Adrenal gland (tissue), 9 donors: ENCODE measurements at regions not wholly inside any gene's neighbourhood (a gene's known extent, or its start where the extent isn't known, plus 50 kb on each side); places are given as distances from the start of the nearest gene placed in this dataset.
A peak's percentile ranks its signal among the peaks of the same experiment; 100 is the strongest.

ENCODE experiments used
- DNase-seq, 7 donors: peaks; one replicate each; pipeline ENCODE4 v3.0.0-alpha.2; 2019 to 2020
- H3K27ac ChIP-seq, 5 donors: fragments of 200-600 bp; sonication (generic) in 4 of 5; 1 replicate in 3 of 5; 2 replicates in 2 of 5; pipeline versions ENCODE4 v1.5.1 to v1.8.0; 2016 to 2020; ENCODE audit warnings: mild to moderate bottlenecking in 1 of 5
- H3K27me3 ChIP-seq: fragments of 200-600 bp; 2 replicates; pipeline ENCODE4 v1.8.0; 2021
- H3K36me3 ChIP-seq, 2 donors: fragments of 200-600 bp; replicated peaks in 1 of 2; 1 replicate in 1 of 2; 2 replicates in 1 of 2; pipeline versions ENCODE4 v1.5.1 to v1.8.0; 2018 to 2022
- H3K4me1 ChIP-seq, 2 donors: fragments of 200-600 bp; replicated peaks in 1 of 2; 1 replicate in 1 of 2; 2 replicates in 1 of 2; pipeline versions ENCODE4 v1.5.1 to v1.8.0; 2018 to 2021
- H3K4me3 ChIP-seq, 4 donors: fragments of 200-600 bp; sonication (generic) in 3 of 4; one replicate each; pipeline ENCODE4 v1.5.1; 2016 to 2018
- H3K9me3 ChIP-seq, 3 donors: fragments of 200-600 bp; sonication (generic) in 1 of 3; replicated peaks in 1 of 3; 1 replicate in 2 of 3; 2 replicates in 1 of 3; pipeline versions ENCODE4 v1.5.1 to v1.8.0; 2016 to 2021
- CTCF ChIP-seq, 6 experiments: fragments of 450-650 bp in 4 of 6; fragments of 200-600 bp in 2 of 6; sonication (generic) in 1 of 6; IDR thresholded peaks; 1 replicate in 5 of 6; 2 replicates in 1 of 6; pipeline versions ENCODE4 v1.5.1 to v1.8.0; 2016 to 2021; ENCODE audit warnings: antibody characterized with exemption in 6 of 6, mild to moderate bottlenecking in 2 of 6, moderate library complexity in 1 of 6
- POLR2A ChIP-seq, 2 donors: fragments of 450-650 bp; IDR thresholded peaks; one replicate each; pipeline ENCODE4 v1.6.1; 2017; ENCODE audit warnings: antibody characterized with exemption in 2 of 2, mild to moderate bottlenecking in 2 of 2, moderate library complexity in 1 of 2
- WGBS, 4 donors: extraction: QIAGEN DNeasy Blood & Tissue Kit in 2 of 4; methylation state at CpG; one replicate each; pipeline versions ENCODE4 v1.1.5 to v1.1.7; 2013 to 2017; 5-methylcytosine and 5-hydroxymethylcytosine counted together
- intact Hi-C, 2 donors: fragments of 100-400 bp; cut with DNase I; formaldehyde crosslinking; loops; one replicate each; pipeline versions ENCODE4 v1.14.1 to v1.15.0; 2022 to 2023
- donor health status: healthy with polysubstance abuse.
- donor health status: Bipolar disorder and iron deficiency.
- donor health status: DM: yes; HTN: yes; CAD: no.
- donor health status: DM: no; HTN: no; CAD: no.
- donor health status: DM: no; HTN: no; CAD: no.

DNA sequence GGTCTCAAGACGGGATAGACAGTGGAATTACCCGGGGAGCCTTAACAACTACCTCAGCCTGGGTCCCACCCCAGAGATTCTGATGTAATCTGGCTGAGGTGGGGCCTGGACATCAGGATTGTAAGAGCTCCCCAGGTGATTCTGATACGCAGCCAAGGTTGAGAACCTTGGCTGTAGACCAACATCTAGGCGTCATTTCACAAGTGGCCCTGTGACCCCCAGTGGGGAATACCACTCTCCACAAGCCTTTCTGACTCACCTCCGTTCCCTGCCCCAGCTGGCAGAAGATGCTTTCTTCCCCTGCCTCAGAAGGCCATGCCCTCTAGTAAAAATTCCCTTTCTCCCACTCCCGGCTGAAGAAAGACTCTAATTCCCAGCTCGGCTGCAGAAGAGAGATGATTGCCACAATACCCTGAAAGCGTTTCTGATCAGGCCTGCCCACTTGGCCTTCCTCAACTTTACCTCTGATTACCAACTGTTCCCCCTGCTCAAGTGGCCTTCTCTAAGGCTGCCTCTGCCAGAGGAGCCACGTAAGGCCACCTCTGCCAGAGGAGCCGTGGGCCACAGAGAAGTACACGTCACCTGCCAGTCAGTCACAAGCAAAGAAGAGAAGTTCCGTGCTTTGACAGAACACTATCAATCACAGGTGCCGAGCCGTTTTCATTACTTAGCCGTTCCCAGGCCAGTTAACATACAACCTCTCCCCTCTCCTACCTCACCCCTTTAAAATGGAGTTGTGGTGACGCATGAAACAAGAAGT is 116.8 kb upstream of the PKDCC start:
- 80 to 87% (median 82%) methylated on average over 15 to 16 of the region's 16 CpGs for WGBS, 4 donors
- no peaks in the 10 kb centered on the region for H3K27me3 ChIP-seq
- peaks cover 8 to 54% of the 10 kb centered on the region in 2 donors for H3K4me1 ChIP-seq
- TF ChIP-seq CTCF (IDR thresholded peaks at IDR 0.05): no peak
- TF ChIP-seq POLR2A (IDR thresholded peaks at IDR 0.05): no peak
- H3K4me3 ChIP-seq: no peak overlapping the region
- H3K9me3 ChIP-seq: no peaks in the 10 kb centered on the region
- H3K36me3 ChIP-seq: no peaks in the 10 kb centered on the region
- intact Hi-C loops: no loop called here
- peak in 1 of 7 donors; percentile 29 for DNase-seq
- H3K27ac ChIP-seq: peak overlapping the region in 1 of 5 donors; percentile 88

GRCh38 chr2:41932241-41933045 is 115.4 kb upstream of the PKDCC start:
- Histone ChIP-seq H3K27me3 (no peaks in the 10 kb centered on the region), H3K36me3 (no peaks in the 10 kb centered on the region), H3K4me3 (no peak overlapping the region), H3K27ac (peak overlapping the region in 4 of 5 donors; percentile 13 to 88 (median 58)), H3K4me1 (peaks cover 8 to 42% of the 10 kb centered on the region in 2 donors), H3K9me3 (no peaks in the 10 kb centered on the region)
- intact Hi-C loops: no loop called here
- DNase-seq: peak; percentile 43 to 90 (median 71)
- 47 to 58% (median 50%) methylated on average over 14 to 17 of the region's 17 CpGs for WGBS, 4 donors
- TF ChIP-seq POLR2A (IDR thresholded peaks at IDR 0.05): no peak
- TF ChIP-seq CTCF (IDR thresholded peaks at IDR 0.05): no peak

GRCh38 chr2:41933046-41933420 is 114.8 kb upstream of the PKDCC start:
- no peaks in the 10 kb centered on the region for H3K27me3 ChIP-seq
- peak overlapping the region in 4 of 5 donors; percentile 13 to 88 (median 58) for H3K27ac ChIP-seq
- 71 to 75% (median 74%) methylated on average over 2 to 3 of the region's 3 CpGs for WGBS, 4 donors
- DNase-seq: peak in 1 of 7 donors; percentile 39
- H3K4me3 ChIP-seq: no peak overlapping the region
- no peaks in the 10 kb centered on the region for H3K36me3 ChIP-seq
- intact Hi-C loops: no loop called here
- TF ChIP-seq POLR2A (IDR thresholded peaks at IDR 0.05): no peak
- TF ChIP-seq CTCF (IDR thresholded peaks at IDR 0.05): no peak
- H3K9me3 ChIP-seq: no peaks in the 10 kb centered on the region
- peaks cover 8 to 36% of the 10 kb centered on the region in 2 donors for H3K4me1 ChIP-seq

GRCh38 chr2:41933585-41934320 is 114.1 kb upstream of the PKDCC start:
- intact Hi-C loops: no loop called here
- peak in 6 of 7 donors; percentile 63 to 82 (median 79) for DNase-seq
- no peaks in the 10 kb centered on the region for H3K9me3 ChIP-seq
- H3K36me3 ChIP-seq: no peaks in the 10 kb centered on the region
- no peaks in the 10 kb centered on the region for H3K27me3 ChIP-seq
- no peak overlapping the region for H3K4me3 ChIP-seq
- TF ChIP-seq CTCF (IDR thresholded peaks at IDR 0.05) (no peak), POLR2A (IDR thresholded peaks at IDR 0.05) (no peak)
- peaks cover 8 to 33% of the 10 kb centered on the region in 2 donors for H3K4me1 ChIP-seq
- WGBS, 4 donors: 43 to 56% (median 45%) methylated on average over 8 of the region's 8 CpGs
- H3K27ac ChIP-seq: peak overlapping the region in 4 of 5 donors; percentile 46 to 88 (median 63)
